SK-N-SH treated with all-trans-retinoic acid at 6 μM for 48 hours (cell line): ENCODE measurements at regions not wholly inside any gene's neighbourhood (a gene's known extent, or its start where the extent isn't known, plus 50 kb on each side); places are given as distances from the start of the nearest gene placed in this dataset.

ENCODE experiments used
- ATAC-seq: fragments of 200-7000 bp; cut with Tn5 transposase; 3 replicates; pipeline ENCODE4 v1.9.1; 2020; ENCODE audit warnings: mild to moderate bottlenecking, moderate library complexity
- ARNTL ChIP-seq: fragments of 450-650 bp; formaldehyde crosslinking; IDR thresholded peaks from 2 replicates; pipeline ENCODE4 v1.5.0; 2020; ENCODE audit warnings: low read depth, mild to moderate bottlenecking, moderate library complexity, borderline replicate concordance
- BACH2 ChIP-seq: fragments of 250-450 bp; sonication (Bioruptor Pico); IDR thresholded peaks from 2 replicates; pipeline ENCODE4 v1.9.0; 2021; ENCODE audit warnings: mild to moderate bottlenecking, borderline replicate concordance
- CREB5 ChIP-seq: fragments of 250-450 bp; sonication (Bioruptor Pico); IDR thresholded peaks from 2 replicates; pipeline ENCODE4 v1.5.1; 2020; ENCODE audit warnings: low read depth, mild to moderate bottlenecking, moderate library complexity
- CSDC2 ChIP-seq: fragments of 250-450 bp; sonication (Bioruptor Pico); IDR thresholded peaks from 2 replicates; pipeline ENCODE4 v1.5.0; 2020; ENCODE audit warnings: mild to moderate bottlenecking, moderate library complexity
- CSRNP3 ChIP-seq: fragments of 250-450 bp; sonication (Bioruptor Pico); IDR thresholded peaks from 2 replicates; pipeline ENCODE4 v1.5.1; 2021; ENCODE audit warnings: mild to moderate bottlenecking, moderate library complexity
- ESRRG ChIP-seq: fragments of 250-450 bp; sonication (Bioruptor Pico); IDR thresholded peaks from 2 replicates; pipeline ENCODE4 v1.6.1; 2021; ENCODE audit warnings: mild to moderate bottlenecking
- GLIS3 ChIP-seq: fragments of 250-450 bp; sonication (Bioruptor Pico); IDR thresholded peaks from 2 replicates; pipeline ENCODE4 v1.5.0; 2020; ENCODE audit warnings: mild to moderate bottlenecking, moderate library complexity
- ISL1 ChIP-seq: fragments of 250-450 bp; sonication (Bioruptor Pico); IDR thresholded peaks from 2 replicates; pipeline ENCODE4 v2.1.2; 2022; ENCODE audit warnings: mild to moderate bottlenecking, moderate library complexity
- OSR1 ChIP-seq: fragments of 250-450 bp; sonication (Bioruptor Pico); IDR thresholded peaks from 2 replicates; pipeline ENCODE4 v1.8.0; 2022; ENCODE audit warnings: moderate library complexity, mild to moderate bottlenecking, inconsistent platforms
- PATZ1 ChIP-seq: fragments of 250-450 bp; sonication (Bioruptor Pico); IDR thresholded peaks from 2 replicates; pipeline ENCODE4 v1.8.0; 2020; ENCODE audit warnings: mild to moderate bottlenecking, moderate library complexity, borderline replicate concordance
- POU6F1 ChIP-seq: fragments of 250-450 bp; sonication (Bioruptor Pico); IDR thresholded peaks from 2 replicates; pipeline ENCODE4 v1.8.0; 2021; ENCODE audit warnings: low read depth, mild to moderate bottlenecking, moderate library complexity, borderline replicate concordance
- PPARA ChIP-seq: fragments of 250-450 bp; sonication (Bioruptor Pico); IDR thresholded peaks from 2 replicates; pipeline ENCODE4 v1.5.0; 2020; ENCODE audit warnings: mild to moderate bottlenecking, borderline replicate concordance
- RARB ChIP-seq: fragments of 250-450 bp; sonication (Bioruptor Pico); IDR thresholded peaks from 2 replicates; pipeline ENCODE4 v1.8.0; 2021; ENCODE audit warnings: mild to moderate bottlenecking, moderate library complexity
- SNAI2 ChIP-seq: fragments of 250-450 bp; sonication (Bioruptor Pico); IDR thresholded peaks from 2 replicates; pipeline ENCODE4 v1.5.0; 2020; ENCODE audit warnings: mild to moderate bottlenecking, moderate library complexity
- TCF4 ChIP-seq: fragments of 250-450 bp; sonication (Bioruptor Pico); IDR thresholded peaks from 2 replicates; pipeline ENCODE4 v1.8.0; 2021; ENCODE audit warnings: mild to moderate bottlenecking, moderate library complexity, borderline replicate concordance
- TOX ChIP-seq: fragments of 250-450 bp; sonication (Bioruptor Pico); IDR thresholded peaks from 2 replicates; pipeline ENCODE4 v1.8.0; 2021; ENCODE audit warnings: mild to moderate bottlenecking, moderate library complexity, borderline replicate concordance
- TSHZ2 ChIP-seq: fragments of 250-450 bp; sonication (Bioruptor Pico); IDR thresholded peaks from 2 replicates; pipeline ENCODE4 v1.5.0; 2020; ENCODE audit warnings: mild to moderate bottlenecking, moderate library complexity
- ZC3H10 ChIP-seq: fragments of 250-450 bp; sonication (Bioruptor Pico); IDR thresholded peaks from 2 replicates; pipeline ENCODE4 v1.5.1; 2021; ENCODE audit warnings: mild to moderate bottlenecking, moderate library complexity
- ZFP3 ChIP-seq: fragments of 250-450 bp; sonication (Bioruptor Pico); IDR thresholded peaks from 2 replicates; pipeline ENCODE4 v1.5.0; 2020; ENCODE audit warnings: mild to moderate bottlenecking, moderate library complexity
- ZFP30 ChIP-seq: fragments of 450-650 bp; formaldehyde crosslinking; IDR thresholded peaks from 2 replicates; pipeline ENCODE4 v1.5.0; 2022; ENCODE audit warnings: mild to moderate bottlenecking, moderate library complexity
- ZNF565 ChIP-seq: fragments of 450-650 bp; formaldehyde crosslinking; conservative IDR thresholded peaks from 2 replicates; pipeline ENCODE4 v1.5.0; 2020; ENCODE audit warnings: low read depth, mild to moderate bottlenecking, moderate library complexity
- ZNF70 ChIP-seq: fragments of 450-650 bp; formaldehyde crosslinking; IDR thresholded peaks from 2 replicates; pipeline ENCODE4 v1.5.0; 2020; ENCODE audit warnings: mild to moderate bottlenecking, moderate library complexity
- ZNF8 ChIP-seq: fragments of 450-650 bp; formaldehyde crosslinking; IDR thresholded peaks from 2 replicates; pipeline ENCODE4 v1.5.0; 2020; ENCODE audit warnings: mild to moderate bottlenecking, moderate library complexity

GRCh38 chr2:234212534-234212933 is 162.0 kb downstream of the SPP2 start:
- no peak for ATAC-seq
- TF ChIP-seq ESRRG (CRISPR knock-in tag) (no peak), GLIS3 (CRISPR knock-in tag) (no peak), ZC3H10 (no peak), SNAI2 (no peak), TOX (no peak), TCF4 (CRISPR knock-in tag) (no peak), ISL1 (CRISPR knock-in tag) (no peak), BACH2 (CRISPR knock-in tag) (no peak), CSRNP3 (CRISPR knock-in tag) (no peak), ZNF8 (CRISPR knock-in tag) (no peak), POU6F1 (no peak), PPARA (no peak), ZNF70 (CRISPR knock-in tag) (no peak)

DNA sequence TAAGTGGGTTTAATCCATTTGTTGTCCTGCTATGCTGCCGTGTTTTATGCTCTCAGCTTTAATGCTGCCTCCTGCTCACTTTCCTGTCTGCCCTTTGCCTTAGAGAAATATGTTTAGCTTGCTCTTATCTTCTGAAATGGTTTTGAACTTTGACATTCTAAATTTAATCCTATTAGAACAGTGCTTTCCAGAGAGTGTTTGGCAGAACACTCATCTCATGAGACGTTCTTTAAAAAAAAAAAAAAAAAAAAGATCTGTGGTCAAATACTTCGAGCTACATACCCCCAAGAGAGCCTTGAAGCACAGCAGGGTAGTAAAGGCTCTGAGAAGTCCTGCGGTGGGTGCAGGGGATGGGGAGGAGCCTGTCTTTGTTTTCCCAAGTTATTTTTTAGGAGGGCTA is 161.3 kb downstream of the SPP2 start:
- TF ChIP-seq SNAI2 (no peak), ISL1 (CRISPR knock-in tag) (peak; percentile 80), CSRNP3 (CRISPR knock-in tag) (no peak)
- TF ChIP-seq, all 23 proteins: peak for 1
- peak; percentile 38; the same call in 2 of the 3 replicates for ATAC-seq

- TF ChIP-seq ZNF565 (CRISPR knock-in tag), result no peak
- no peak for TF ChIP-seq ARNTL (CRISPR knock-in tag)
- no peak for TF ChIP-seq ISL1 (CRISPR knock-in tag)
- no peak for TF ChIP-seq ZFP30
- no peak for TF ChIP-seq RARB (CRISPR knock-in tag)
- no peak for TF ChIP-seq CREB5 (CRISPR knock-in tag)
- TF ChIP-seq TCF4 (CRISPR knock-in tag), result no peak
- no peak for TF ChIP-seq ZNF70 (CRISPR knock-in tag)
- TF ChIP-seq BACH2 (CRISPR knock-in tag), result no peak
- TF ChIP-seq SNAI2, result no peak
- no peak for TF ChIP-seq TSHZ2
- TF ChIP-seq OSR1, result no peak
- no peak for TF ChIP-seq ZC3H10
- no peak for TF ChIP-seq GLIS3 (CRISPR knock-in tag)
- TF ChIP-seq ZNF8 (CRISPR knock-in tag), result no peak
- TF ChIP-seq ZFP3 (CRISPR knock-in tag), result no peak
- TF ChIP-seq CSDC2 (CRISPR knock-in tag), result no peak
- TF ChIP-seq PATZ1 (CRISPR knock-in tag), result no peak
- no peak for TF ChIP-seq ESRRG (CRISPR knock-in tag)
- TF ChIP-seq POU6F1, result no peak
- no peak for ATAC-seq
Observed at GRCh38 chr2:234206738-234207137, 156.2 kb downstream of the SPP2 start.
